Peyer's patch (tissue), 4 donors: ENCODE measurements at regions not wholly inside any gene's neighbourhood (a gene's known extent, or its start where the extent isn't known, plus 50 kb on each side); places are given as distances from the start of the nearest gene placed in this dataset.

Experiments
- CTCF ChIP-seq, 6 experiments: fragments of 450-650 bp in 4 of 6; fragments of 200-600 bp in 2 of 6; sonication (generic) in 1 of 6; IDR thresholded peaks; one replicate each; pipeline ENCODE4 v1.5.1; 2017 to 2019; ENCODE audit warnings: antibody characterized with exemption in 6 of 6, mild to moderate bottlenecking in 3 of 6, moderate library complexity in 1 of 6
- POLR2A ChIP-seq, 2 donors: fragments of 450-650 bp; IDR thresholded peaks; one replicate each; pipeline ENCODE4 v1.5.1; 2017; ENCODE audit warnings: antibody characterized with exemption in 2 of 2, mild to moderate bottlenecking in 2 of 2, moderate library complexity in 2 of 2

- TF ChIP-seq CTCF (IDR thresholded peaks at IDR 0.05) (no peak), POLR2A (IDR thresholded peaks at IDR 0.05) (no peak)
Observed at GRCh38 chr4:136691607-136692006, 840.7 kb downstream of the PCDH18 start.
